RWPE2 (cell line): ENCODE measurements at regions not wholly inside any gene's neighbourhood (a gene's known extent, or its start where the extent isn't known, plus 50 kb on each side); places are given as distances from the start of the nearest gene placed in this dataset.
A peak's percentile ranks its signal among the peaks of the same experiment; 100 is the strongest.

Experiments
- ATAC-seq: fragments of 200-7000 bp; cut with Tn5 transposase; 3 replicates; pipeline ENCODE4 v1.9.1; 2021; ENCODE audit warnings: low read depth
- DNase-seq: peaks from one replicate; pipeline ENCODE4 v3.0.0-alpha.2; 2020; ENCODE audit warnings: low spot score
- H3K27ac ChIP-seq: fragments of 450-650 bp; 2 replicates; pipeline ENCODE4 v1.5.1; 2017; ENCODE audit warnings: mild to moderate bottlenecking; ENCODE audit not compliant: poor library complexity, severe bottlenecking
- H3K27me3 ChIP-seq: fragments of 250-450 bp; sonication (Bioruptor Pico); 2 replicates; pipeline ENCODE4 v1.5.1; 2021; ENCODE audit warnings: mild to moderate bottlenecking, moderate library complexity; ENCODE audit not compliant: insufficient read depth, poor library complexity, severe bottlenecking
- H3K36me3 ChIP-seq: fragments of 250-450 bp; sonication (Bioruptor Pico); 2 replicates; pipeline ENCODE4 v1.5.1; 2020; ENCODE audit warnings: low read depth, mild to moderate bottlenecking, moderate library complexity
- H3K4me1 ChIP-seq: fragments of 250-450 bp; sonication (Bioruptor Pico); 2 replicates; pipeline ENCODE4 v1.5.1; 2021; ENCODE audit warnings: mild to moderate bottlenecking, moderate library complexity; ENCODE audit not compliant: insufficient read depth, poor library complexity, severe bottlenecking
- H3K4me3 ChIP-seq: fragments of 250-450 bp; sonication (Bioruptor Pico); 2 replicates; pipeline ENCODE4 v1.5.1; 2021; ENCODE audit warnings: mild to moderate bottlenecking, moderate library complexity; ENCODE audit not compliant: severe bottlenecking
- H3K9me3 ChIP-seq: fragments of 250-450 bp; sonication (Bioruptor Pico); 2 replicates; pipeline ENCODE4 v1.5.1; 2021; ENCODE audit warnings: mild to moderate bottlenecking, moderate library complexity; ENCODE audit not compliant: severe bottlenecking
- TF ChIP-seq, protein P1 (sequence below): fragments of 450-650 bp; IDR thresholded peaks from one replicate; pipeline ENCODE4 v1.5.1; 2017; ENCODE audit warnings: mild to moderate bottlenecking, moderate library complexity; ENCODE audit not compliant: poor library complexity, severe bottlenecking

- no peak overlapping the region for H3K27ac ChIP-seq
- no peaks in the 10 kb centered on the region for H3K27me3 ChIP-seq
- ATAC-seq: no peak
- H3K36me3 ChIP-seq: no peaks in the 10 kb centered on the region
- DNase-seq: no peak
- TF ChIP-seq, protein P1, sequence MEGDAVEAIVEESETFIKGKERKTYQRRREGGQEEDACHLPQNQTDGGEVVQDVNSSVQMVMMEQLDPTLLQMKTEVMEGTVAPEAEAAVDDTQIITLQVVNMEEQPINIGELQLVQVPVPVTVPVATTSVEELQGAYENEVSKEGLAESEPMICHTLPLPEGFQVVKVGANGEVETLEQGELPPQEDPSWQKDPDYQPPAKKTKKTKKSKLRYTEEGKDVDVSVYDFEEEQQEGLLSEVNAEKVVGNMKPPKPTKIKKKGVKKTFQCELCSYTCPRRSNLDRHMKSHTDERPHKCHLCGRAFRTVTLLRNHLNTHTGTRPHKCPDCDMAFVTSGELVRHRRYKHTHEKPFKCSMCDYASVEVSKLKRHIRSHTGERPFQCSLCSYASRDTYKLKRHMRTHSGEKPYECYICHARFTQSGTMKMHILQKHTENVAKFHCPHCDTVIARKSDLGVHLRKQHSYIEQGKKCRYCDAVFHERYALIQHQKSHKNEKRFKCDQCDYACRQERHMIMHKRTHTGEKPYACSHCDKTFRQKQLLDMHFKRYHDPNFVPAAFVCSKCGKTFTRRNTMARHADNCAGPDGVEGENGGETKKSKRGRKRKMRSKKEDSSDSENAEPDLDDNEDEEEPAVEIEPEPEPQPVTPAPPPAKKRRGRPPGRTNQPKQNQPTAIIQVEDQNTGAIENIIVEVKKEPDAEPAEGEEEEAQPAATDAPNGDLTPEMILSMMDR: no peak
- H3K4me1 ChIP-seq: no peaks in the 10 kb centered on the region
- H3K9me3 ChIP-seq: no peaks in the 10 kb centered on the region
- H3K4me3 ChIP-seq: no peak overlapping the region
These were observed 243.7 kb upstream of the BMPER start for GRCh38 chr7:33661430-33662160.

- H3K4me3 ChIP-seq: no peak overlapping the region
- TF ChIP-seq, protein P1: no peak
- no peak for DNase-seq
- no peak overlapping the region for H3K27ac ChIP-seq
- no peaks in the 10 kb centered on the region for H3K9me3 ChIP-seq
- peak; percentile 26; the same call in 1 of the 3 replicates for ATAC-seq
- H3K36me3 ChIP-seq: no peaks in the 10 kb centered on the region
- no peaks in the 10 kb centered on the region for H3K27me3 ChIP-seq
- H3K4me1 ChIP-seq: peaks cover 8% of the 10 kb centered on the region
These were observed 238.8 kb upstream of the BMPER start for GRCh38 chr7:33666531-33666930.

DNA sequence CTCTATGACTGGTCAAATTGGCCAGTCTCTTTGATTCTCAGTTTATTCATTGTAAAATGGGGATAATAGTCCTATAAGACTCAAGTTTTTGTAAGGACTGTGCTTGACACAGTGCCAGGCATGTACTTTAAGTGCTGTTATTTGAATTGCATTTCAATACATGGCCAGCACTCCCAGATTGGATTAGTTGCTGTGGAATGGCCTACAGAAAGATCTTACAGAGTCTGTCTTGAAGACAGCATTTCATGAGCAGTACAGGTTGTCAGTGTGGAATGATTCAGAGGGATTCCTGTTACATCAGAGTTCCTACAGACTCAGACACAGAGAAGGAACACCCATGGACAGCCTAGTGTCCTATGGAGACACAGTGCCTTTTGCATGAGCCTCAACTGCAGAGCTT is 238.1 kb upstream of the BMPER start:
- Histone ChIP-seq H3K36me3 (no peaks in the 10 kb centered on the region), H3K27me3 (no peaks in the 10 kb centered on the region), H3K27ac (no peak overlapping the region), H3K4me1 (peaks cover 8% of the 10 kb centered on the region), H3K4me3 (no peak overlapping the region), H3K9me3 (no peaks in the 10 kb centered on the region)
- TF ChIP-seq, protein P1: no peak
- ATAC-seq: peak; percentile 74
- no peak for DNase-seq

GRCh38 chr7:33669251-33669670 is 236.1 kb upstream of the BMPER start:
- H3K27ac ChIP-seq: peak overlapping the region; percentile 23
- ATAC-seq (peak; percentile 75), DNase-seq (no peak)

More at GRCh38 chr7:33669251-33669670, 236.1 kb upstream of the BMPER start:
- H3K9me3 ChIP-seq: no peaks in the 10 kb centered on the region
- peaks cover 8% of the 10 kb centered on the region for H3K4me1 ChIP-seq
- no peaks in the 10 kb centered on the region for H3K27me3 ChIP-seq
- TF ChIP-seq, protein P1: no peak
- no peaks in the 10 kb centered on the region for H3K36me3 ChIP-seq
- H3K4me3 ChIP-seq: no peak overlapping the region
